Spleen (tissue), 11 donors: ENCODE measurements at regions not wholly inside any gene's neighbourhood (a gene's known extent, or its start where the extent isn't known, plus 50 kb on each side); places are given as distances from the start of the nearest gene placed in this dataset.

Experiments used
- DNase-seq: peaks from one replicate; pipeline ENCODE4 v3.0.0-alpha.2; 2020
- H3K27ac ChIP-seq, 8 donors: fragments of 200-600 bp; sonication (generic) in 7 of 8; 1 replicate in 4 of 8; 2 replicates in 4 of 8; pipeline versions ENCODE4 v1.5.0 to v1.8.0; 2016 to 2021; ENCODE audit warnings: inconsistent platforms in 4 of 8, mild to moderate bottlenecking in 4 of 8, moderate library complexity in 1 of 8
- H3K27me3 ChIP-seq, 7 donors: fragments of 200-600 bp; sonication (generic) in 6 of 7; replicated peaks in 1 of 7; 1 replicate in 4 of 7; 2 replicates in 3 of 7; pipeline versions ENCODE4 v1.5.0 to v1.8.0; 2016 to 2021; ENCODE audit warnings: inconsistent platforms in 3 of 7, mild to moderate bottlenecking in 1 of 7
- H3K36me3 ChIP-seq, 6 donors: fragments of 200-600 bp; sonication (generic) in 5 of 6; 1 replicate in 4 of 6; 2 replicates in 2 of 6; pipeline versions ENCODE4 v1.5.0 to v1.8.0; 2016 to 2021; ENCODE audit warnings: inconsistent platforms in 2 of 6
- H3K4me1 ChIP-seq, 6 donors: fragments of 200-600 bp; sonication (generic) in 5 of 6; 1 replicate in 3 of 6; 2 replicates in 3 of 6; pipeline versions ENCODE4 v1.5.0 to v1.8.0; 2016 to 2021; ENCODE audit warnings: inconsistent platforms in 3 of 6
- H3K4me3 ChIP-seq, 8 donors: fragments of 200-600 bp; sonication (generic) in 7 of 8; 1 replicate in 4 of 8; 2 replicates in 4 of 8; pipeline versions ENCODE4 v1.5.0 to v1.8.0; 2016 to 2021; ENCODE audit warnings: inconsistent platforms in 4 of 8, mild to moderate bottlenecking in 4 of 8, moderate library complexity in 2 of 8
- H3K9me3 ChIP-seq, 8 donors: fragments of 200-600 bp; sonication (generic) in 7 of 8; 1 replicate in 4 of 8; 2 replicates in 4 of 8; pipeline versions ENCODE4 v1.5.0 to v1.8.0; 2016 to 2021; ENCODE audit warnings: inconsistent platforms in 4 of 8
- POLR2A ChIP-seq, 3 donors: fragments of 450-650 bp; IDR thresholded peaks; one replicate each; pipeline ENCODE4 v1.5.1; 2017; ENCODE audit warnings: antibody characterized with exemption in 3 of 3, mild to moderate bottlenecking in 1 of 3
- POLR2AphosphoS5 ChIP-seq, 3 donors: sonication (generic); formaldehyde crosslinking; IDR thresholded peaks; one replicate each; pipeline ENCODE4 v1.5.1; 2017; ENCODE audit warnings: antibody characterized with exemption in 3 of 3
- WGBS, 5 donors: extraction: QIAGEN DNeasy Blood & Tissue Kit in 3 of 5; methylation state at CpG; one replicate each; pipeline versions ENCODE4 v1.1.5 to v1.1.7; 2013 to 2018; 5-methylcytosine and 5-hydroxymethylcytosine counted together
- intact Hi-C: fragments of 100-400 bp; cut with DNase I; formaldehyde crosslinking; loops from one replicate; pipeline ENCODE4 v1.15.0; 2023; ENCODE audit warnings: low total_unique reads
- TF ChIP-seq, protein P1 (sequence below), 11 experiments: fragments of 200-600 bp in 7 of 11; fragments of 450-650 bp in 4 of 11; sonication (generic) in 4 of 11; IDR thresholded peaks in 8 of 11; conservative IDR thresholded peaks in 3 of 11; 1 replicate in 7 of 11; 2 replicates in 4 of 11; pipeline versions ENCODE4 v1.4.0 to v1.8.0; 2016 to 2021; ENCODE audit warnings: antibody characterized with exemption in 11 of 11, inconsistent platforms in 4 of 11, mild to moderate bottlenecking in 1 of 11
- donor health status: healthy with polysubstance abuse.
- donor health status: DM: no; HTN: no; CAD: no; lungs with moderate emphysema.
- donor health status: DM: no; HTN: no; CAD: no.
- donor health status: Bipolar disorder and iron deficiency.
- donor health status: healthy.
- donor health status: DM: no; HTN: no; CAD: no.
- donor health status: DM: yes; HTN: yes; CAD: no.

- no peaks in the 10 kb centered on the region for H3K27me3 ChIP-seq
- TF ChIP-seq, protein P1, sequence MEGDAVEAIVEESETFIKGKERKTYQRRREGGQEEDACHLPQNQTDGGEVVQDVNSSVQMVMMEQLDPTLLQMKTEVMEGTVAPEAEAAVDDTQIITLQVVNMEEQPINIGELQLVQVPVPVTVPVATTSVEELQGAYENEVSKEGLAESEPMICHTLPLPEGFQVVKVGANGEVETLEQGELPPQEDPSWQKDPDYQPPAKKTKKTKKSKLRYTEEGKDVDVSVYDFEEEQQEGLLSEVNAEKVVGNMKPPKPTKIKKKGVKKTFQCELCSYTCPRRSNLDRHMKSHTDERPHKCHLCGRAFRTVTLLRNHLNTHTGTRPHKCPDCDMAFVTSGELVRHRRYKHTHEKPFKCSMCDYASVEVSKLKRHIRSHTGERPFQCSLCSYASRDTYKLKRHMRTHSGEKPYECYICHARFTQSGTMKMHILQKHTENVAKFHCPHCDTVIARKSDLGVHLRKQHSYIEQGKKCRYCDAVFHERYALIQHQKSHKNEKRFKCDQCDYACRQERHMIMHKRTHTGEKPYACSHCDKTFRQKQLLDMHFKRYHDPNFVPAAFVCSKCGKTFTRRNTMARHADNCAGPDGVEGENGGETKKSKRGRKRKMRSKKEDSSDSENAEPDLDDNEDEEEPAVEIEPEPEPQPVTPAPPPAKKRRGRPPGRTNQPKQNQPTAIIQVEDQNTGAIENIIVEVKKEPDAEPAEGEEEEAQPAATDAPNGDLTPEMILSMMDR (IDR thresholded peaks at IDR 0.05 in 8 of 11, conservative IDR thresholded peaks at IDR 0.05 in 3 of 11), result no peak
- TF ChIP-seq POLR2A (IDR thresholded peaks at IDR 0.05) (no peak), POLR2AphosphoS5 (IDR thresholded peaks at IDR 0.05) (no peak)
- H3K4me1 ChIP-seq, result peaks cover 0 to 4% (median 0%) of the 10 kb centered on the region in 6 donors
- 67 to 82% (median 80%) methylated on average over 1 of the region's 1 CpG for WGBS, 5 donors
- H3K9me3 ChIP-seq, result peaks cover 0 to 6% (median 5%) of the 10 kb centered on the region in 8 donors
- no peak for DNase-seq
- H3K27ac ChIP-seq, result no peak overlapping the region
- no peaks in the 10 kb centered on the region for H3K36me3 ChIP-seq
- no peak overlapping the region for H3K4me3 ChIP-seq
- intact Hi-C loops, result no loop called here
These were observed 279.6 kb upstream of the VLDLR start for GRCh38 chr9:2341956-2342355.

DNA sequence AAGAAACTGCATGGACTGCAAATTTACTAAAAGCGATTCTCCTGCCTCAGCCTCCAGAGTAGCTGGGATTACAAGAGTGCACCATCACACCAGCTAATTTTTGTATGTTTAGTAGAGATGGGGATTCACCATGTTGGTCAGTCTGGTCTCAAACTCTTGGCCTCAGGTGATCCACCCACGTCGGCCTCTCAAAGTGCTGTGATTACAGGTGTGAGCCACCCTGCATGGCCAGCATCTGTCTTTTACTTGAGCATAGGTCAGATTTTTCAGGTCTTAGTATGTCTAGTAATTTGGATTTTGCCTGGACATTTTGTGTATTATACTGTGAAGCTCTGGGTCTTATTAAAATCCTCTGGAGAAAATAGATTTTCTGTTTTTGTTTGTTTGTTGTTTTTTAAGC lies 277.8 kb upstream of the VLDLR start:
- WGBS, 5 donors, result 90 to 99% (median 95%) methylated on average over 3 of the region's 3 CpGs
- no peaks in the 10 kb centered on the region for H3K36me3 ChIP-seq
- H3K27me3 ChIP-seq, result no peaks in the 10 kb centered on the region
- H3K27ac ChIP-seq, result no peak overlapping the region
- DNase-seq, result no peak
- H3K4me1 ChIP-seq, result no peaks in the 10 kb centered on the region
- TF ChIP-seq, protein P1 (IDR thresholded peaks at IDR 0.05 in 8 of 11, conservative IDR thresholded peaks at IDR 0.05 in 3 of 11), result no peak
- intact Hi-C loops, result no loop called here
- no peak overlapping the region for H3K4me3 ChIP-seq
- H3K9me3 ChIP-seq, result peaks cover 0 to 22% (median 12%) of the 10 kb centered on the region in 8 donors

DNA sequence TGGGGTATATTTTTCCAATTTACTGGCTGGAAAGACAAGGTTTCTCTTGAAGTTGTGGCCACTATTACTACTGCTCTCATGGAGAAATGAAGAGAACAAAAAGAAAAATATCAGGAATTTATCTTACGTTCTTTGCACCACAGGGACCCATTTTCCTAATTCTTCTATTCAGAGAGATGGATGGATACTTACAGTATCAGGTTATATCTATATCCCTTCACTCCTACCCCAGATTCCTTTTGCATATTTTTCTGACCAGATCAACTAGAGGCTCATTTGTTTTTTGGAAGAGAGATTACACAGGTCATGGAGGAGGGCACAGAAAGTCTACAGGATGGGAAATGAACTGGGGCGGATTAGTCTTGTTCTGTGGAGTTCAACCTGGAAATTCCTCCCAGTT lies 277.2 kb upstream of the VLDLR start:
- TF ChIP-seq, protein P1 (IDR thresholded peaks at IDR 0.05 in 8 of 11, conservative IDR thresholded peaks at IDR 0.05 in 3 of 11), result no peak
- TF ChIP-seq POLR2A (IDR thresholded peaks at IDR 0.05) (no peak), POLR2AphosphoS5 (IDR thresholded peaks at IDR 0.05) (no peak)
- Histone ChIP-seq H3K27ac (no peak overlapping the region), H3K36me3 (no peaks in the 10 kb centered on the region), H3K9me3 (peaks cover 0 to 28% (median 17%) of the 10 kb centered on the region in 8 donors), H3K4me3 (no peak overlapping the region), H3K4me1 (no peaks in the 10 kb centered on the region), H3K27me3 (no peaks in the 10 kb centered on the region)
- 93 to 98% (median 95%) methylated on average over 2 of the region's 2 CpGs for WGBS, 5 donors
- intact Hi-C loops, result no loop called here
- DNase-seq, result no peak

DNA sequence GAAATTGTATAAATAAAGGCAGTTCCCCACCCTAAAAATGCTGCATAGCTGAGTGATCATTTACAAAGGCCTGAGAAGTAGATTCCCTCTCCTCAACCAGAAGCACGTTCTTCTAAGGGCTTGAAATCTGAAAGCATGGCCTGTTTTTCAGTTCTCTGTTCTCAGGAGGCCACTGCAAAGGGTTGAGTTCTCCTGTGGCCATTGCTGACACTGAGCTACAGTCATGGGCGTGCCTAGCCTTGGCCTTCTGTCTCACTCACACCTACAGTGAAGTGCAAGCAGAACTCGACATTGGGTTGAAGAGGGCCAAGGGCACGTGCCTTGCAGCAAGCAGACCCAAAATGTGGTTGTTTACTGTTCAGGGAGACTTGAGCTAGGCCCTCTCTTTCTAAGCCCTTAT lies 276.6 kb upstream of the VLDLR start:
- Histone ChIP-seq H3K4me3 (no peak overlapping the region), H3K27ac (no peak overlapping the region), H3K27me3 (no peaks in the 10 kb centered on the region), H3K4me1 (no peaks in the 10 kb centered on the region), H3K9me3 (peaks cover 0 to 28% (median 17%) of the 10 kb centered on the region in 8 donors), H3K36me3 (no peaks in the 10 kb centered on the region)
- 74 to 84% (median 79%) methylated on average over 4 of the region's 4 CpGs for WGBS, 5 donors
- no peak for DNase-seq
- intact Hi-C loops, result no loop called here
- TF ChIP-seq, protein P1 (IDR thresholded peaks at IDR 0.05 in 8 of 11, conservative IDR thresholded peaks at IDR 0.05 in 3 of 11), result no peak
- no peak for TF ChIP-seq POLR2A (IDR thresholded peaks at IDR 0.05)
- no peak for TF ChIP-seq POLR2AphosphoS5 (IDR thresholded peaks at IDR 0.05)
